ENCODE measurements at regions not wholly inside any gene's neighbourhood (a gene's known extent, or its start where the extent isn't known, plus 50 kb on each side); places are given as distances from the start of the nearest gene placed in this dataset.

DNA sequence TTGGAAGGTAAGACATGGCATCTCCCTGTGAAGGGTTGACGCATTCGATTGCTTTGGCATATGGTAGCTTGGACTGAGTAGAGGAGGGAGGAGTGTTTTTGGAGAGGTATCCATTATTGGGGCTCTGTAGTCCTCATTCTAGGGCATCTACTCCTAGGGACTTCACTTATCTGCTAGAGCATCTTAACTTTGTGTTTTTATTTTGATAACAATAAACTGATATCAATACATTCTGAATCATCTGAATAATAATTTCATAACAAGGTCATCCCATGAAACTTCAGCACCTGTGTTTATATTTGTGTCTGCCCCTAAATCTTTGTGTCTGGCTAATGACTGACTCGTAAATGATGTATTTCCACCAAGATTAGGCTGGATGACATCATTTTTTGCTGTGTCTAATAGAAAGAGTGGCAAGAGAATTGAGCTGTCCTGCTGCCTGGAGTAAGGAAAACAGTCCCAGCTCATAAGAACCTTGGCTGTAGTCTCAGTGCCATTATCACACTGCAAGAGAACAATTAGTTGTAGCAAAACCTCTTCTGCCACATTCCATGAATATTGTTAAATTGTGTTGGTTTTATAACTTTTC, 288.5 kb downstream of the PRL start:
- peaks cover 28 to 29% of the 10 kb centered on the region in 2 experiments for H3K4me1 Mint-ChIP-seq
- TF ChIP-seq, protein P1, sequence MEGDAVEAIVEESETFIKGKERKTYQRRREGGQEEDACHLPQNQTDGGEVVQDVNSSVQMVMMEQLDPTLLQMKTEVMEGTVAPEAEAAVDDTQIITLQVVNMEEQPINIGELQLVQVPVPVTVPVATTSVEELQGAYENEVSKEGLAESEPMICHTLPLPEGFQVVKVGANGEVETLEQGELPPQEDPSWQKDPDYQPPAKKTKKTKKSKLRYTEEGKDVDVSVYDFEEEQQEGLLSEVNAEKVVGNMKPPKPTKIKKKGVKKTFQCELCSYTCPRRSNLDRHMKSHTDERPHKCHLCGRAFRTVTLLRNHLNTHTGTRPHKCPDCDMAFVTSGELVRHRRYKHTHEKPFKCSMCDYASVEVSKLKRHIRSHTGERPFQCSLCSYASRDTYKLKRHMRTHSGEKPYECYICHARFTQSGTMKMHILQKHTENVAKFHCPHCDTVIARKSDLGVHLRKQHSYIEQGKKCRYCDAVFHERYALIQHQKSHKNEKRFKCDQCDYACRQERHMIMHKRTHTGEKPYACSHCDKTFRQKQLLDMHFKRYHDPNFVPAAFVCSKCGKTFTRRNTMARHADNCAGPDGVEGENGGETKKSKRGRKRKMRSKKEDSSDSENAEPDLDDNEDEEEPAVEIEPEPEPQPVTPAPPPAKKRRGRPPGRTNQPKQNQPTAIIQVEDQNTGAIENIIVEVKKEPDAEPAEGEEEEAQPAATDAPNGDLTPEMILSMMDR (conservative IDR thresholded peaks at IDR 0.05), result no peak
- no CpG with 5 or more reads among the region's 3 CpGs for WGBS (ENCODE audit: extremely low coverage, insufficient read length, low lambda C conversion rate)

More for the DNA sequence above, 288.5 kb downstream of the PRL start:
- no peak overlapping the region for H2AFZ ChIP-seq (ENCODE audit: low read length)
- no peaks in the 10 kb centered on the region; the same call in 1 of the 2 replicates for H3K4me1 ChIP-seq (ENCODE audit: insufficient read depth, low read length)
- H4K8ac ChIP-seq (replicated peaks; ENCODE audit: insufficient read length, low read depth, low read length), result no peak overlapping the region
- no peak overlapping the region for H3K14ac ChIP-seq (ENCODE audit: insufficient read depth, low read length)
- no peak overlapping the region for H2BK15ac ChIP-seq (ENCODE audit: low read depth, low read length)
- H2BK20ac ChIP-seq (ENCODE audit: low read depth, low read length, poor library complexity, severe bottlenecking), result no peak overlapping the region
- no peak overlapping the region for H3K18ac ChIP-seq (ENCODE audit: insufficient read length, low read depth, low read length)
- no peak for DNase-seq
- no peak overlapping the region for H4K5ac ChIP-seq (ENCODE audit: insufficient read length, low read depth, low read length)
- no peak overlapping the region for H3K23ac ChIP-seq (ENCODE audit: insufficient read length, low read depth, low read length)
- H3K27me3 Mint-ChIP-seq (ENCODE audit: low read depth), result no peaks in the 10 kb centered on the region
- peak overlapping the region in 1 of 3 experiments; percentile 15; a peak in 1 of 7 replicates for H3K27ac Mint-ChIP-seq
- H3K79me2 ChIP-seq (ENCODE audit: insufficient read depth, low read length), result no peaks in the 10 kb centered on the region
- no peak overlapping the region for H3K27ac ChIP-seq (ENCODE audit: insufficient read length, low read depth, low read length)
- no peak overlapping the region for H3K4ac ChIP-seq (ENCODE audit: low read depth, low read length)
- no peak overlapping the region for H3K56ac ChIP-seq (ENCODE audit: insufficient read length, low read depth, low read length)
- no peak overlapping the region for H3T11ph ChIP-seq (ENCODE audit: low read length)
- no peaks in the 10 kb centered on the region for H4K20me1 ChIP-seq (ENCODE audit: control insufficient read depth, insufficient read depth, insufficient read length)
- peaks cover 0 to 12% (median 9%) of the 10 kb centered on the region in 3 experiments; a peak in 4 of 7 replicates for H3K36me3 Mint-ChIP-seq (ENCODE audit: insufficient read depth in 1 of 3, low read depth in 3 of 3)
- no peak overlapping the region for H4K91ac ChIP-seq (ENCODE audit: insufficient read length, low read depth, low read length)
- H3K9me3 ChIP-seq (ENCODE audit: control insufficient read depth, low read depth, low read length), result no peaks in the 10 kb centered on the region
- H3K27me3 ChIP-seq (ENCODE audit: insufficient read depth, low read length), result no peaks in the 10 kb centered on the region
- no peaks in the 10 kb centered on the region for H3K23me2 ChIP-seq (ENCODE audit: insufficient read length, low read depth, low read length, poor library complexity, severe bottlenecking)
- H3K4me3 Mint-ChIP-seq, result no peak overlapping the region
- no peak overlapping the region for H2BK120ac ChIP-seq (ENCODE audit: low read depth, low read length, poor library complexity, severe bottlenecking)
- H2AK5ac ChIP-seq (ENCODE audit: insufficient read length, low read length), result no peak overlapping the region
- no peak overlapping the region for H2BK5ac ChIP-seq (ENCODE audit: insufficient read length, low read length)
- no peak overlapping the region for H2BK12ac ChIP-seq (ENCODE audit: insufficient read length, low read depth, low read length)
- no peaks in the 10 kb centered on the region; a peak in 1 of 5 replicates for H3K9me3 Mint-ChIP-seq
- peaks cover 11% of the 10 kb centered on the region for H3K79me1 ChIP-seq (ENCODE audit: insufficient read depth, low read depth, low read length, poor library complexity, severe bottlenecking)
- no peak overlapping the region for H3K9ac ChIP-seq (ENCODE audit: extremely low read depth, insufficient read length, low read length)
- no peak overlapping the region for H3K4me2 ChIP-seq (ENCODE audit: insufficient read depth, insufficient read length, low read length)
